Activated CD4-positive, alpha-beta T cell treated with anti-CD3 and anti-CD28 coated beads for 48 hours (primary cell): ENCODE measurements at regions not wholly inside any gene's neighbourhood (a gene's known extent, or its start where the extent isn't known, plus 50 kb on each side); places are given as distances from the start of the nearest gene placed in this dataset.

ENCODE experiments used
- DNase-seq: peaks from one replicate; pipeline ENCODE4 v3.0.0-alpha.2; 2020

DNA sequence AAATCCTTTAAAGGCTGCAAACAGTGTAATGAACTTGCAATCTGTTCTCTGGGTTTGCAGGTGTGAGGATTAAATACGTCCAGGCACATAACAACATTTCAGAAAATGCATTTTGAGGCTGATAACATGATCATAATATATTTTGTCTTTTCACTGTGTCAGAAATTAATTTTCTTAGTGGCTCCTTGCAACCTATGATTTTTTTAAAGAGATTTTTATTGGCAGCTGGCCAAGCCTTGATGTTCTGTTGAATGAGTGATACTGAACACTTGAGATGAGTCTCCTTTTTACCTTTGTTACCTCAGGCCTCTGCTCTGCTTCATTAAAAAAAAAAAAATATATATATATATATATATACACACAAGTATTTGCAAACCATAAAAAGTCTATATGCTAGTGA is 68.2 kb upstream of the TENM3 start:
- no peak for DNase-seq

GRCh38 chr4:182175788-182176519 is 67.2 kb upstream of the TENM3 start:
- DNase-seq, result no peak

DNA sequence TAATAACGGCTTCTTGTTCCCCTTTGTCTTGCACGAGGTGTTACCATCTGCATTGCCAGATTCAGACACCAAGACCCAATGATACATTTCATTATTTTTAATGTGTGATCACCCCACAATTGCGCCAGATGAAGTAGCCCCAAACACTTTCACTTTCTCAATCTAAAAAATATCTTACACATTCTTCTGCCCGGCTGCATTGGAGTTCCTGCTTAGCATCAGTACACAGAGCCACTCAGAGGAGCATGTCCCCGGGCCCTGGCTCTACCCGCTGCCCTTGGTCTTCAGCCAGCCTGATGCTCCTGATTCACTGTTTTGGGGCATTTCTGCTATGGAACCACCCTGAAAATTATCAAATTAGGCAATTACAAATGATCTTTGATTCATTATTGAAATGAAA is 66.0 kb upstream of the TENM3 start:
- no peak for DNase-seq

DNA sequence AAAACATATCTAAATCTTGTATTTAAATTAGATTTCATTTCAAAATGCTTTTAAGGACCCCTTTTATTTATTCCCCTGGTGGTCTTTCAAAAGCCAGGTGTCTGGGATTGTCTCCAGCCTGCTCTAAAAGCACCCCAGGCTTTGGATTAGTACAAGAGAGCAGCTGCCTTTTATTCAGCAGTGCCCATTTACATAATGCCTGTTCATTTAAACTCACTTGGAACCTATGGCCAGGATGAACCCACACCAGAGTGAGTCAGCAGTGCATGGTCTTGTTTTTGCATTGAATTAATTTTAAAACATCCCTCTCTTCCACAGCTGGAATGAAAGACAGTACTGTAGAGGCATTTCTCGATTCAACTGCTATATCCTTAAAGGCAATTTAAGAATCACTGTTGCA is 64.1 kb upstream of the TENM3 start:
- no peak for DNase-seq

DNA sequence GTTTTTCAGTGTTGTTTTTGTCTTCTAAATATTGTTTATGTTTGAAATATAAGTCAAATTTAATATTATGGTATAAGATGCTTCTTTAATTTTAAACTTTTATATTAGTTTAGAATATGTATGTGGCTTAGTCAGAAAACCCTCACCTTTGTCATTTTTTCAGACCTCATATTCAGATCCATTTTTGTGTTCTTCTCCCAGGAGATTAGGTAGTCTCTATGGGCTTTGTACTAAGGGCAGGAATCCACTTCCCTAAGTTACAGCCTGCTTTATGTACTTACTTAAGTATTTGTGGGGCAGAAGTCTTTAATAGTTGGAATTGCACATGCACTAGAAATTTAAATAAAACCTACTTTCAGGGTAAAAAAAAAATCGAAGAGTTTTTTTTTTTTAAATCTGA is 63.5 kb upstream of the TENM3 start:
- no peak for DNase-seq

DNA sequence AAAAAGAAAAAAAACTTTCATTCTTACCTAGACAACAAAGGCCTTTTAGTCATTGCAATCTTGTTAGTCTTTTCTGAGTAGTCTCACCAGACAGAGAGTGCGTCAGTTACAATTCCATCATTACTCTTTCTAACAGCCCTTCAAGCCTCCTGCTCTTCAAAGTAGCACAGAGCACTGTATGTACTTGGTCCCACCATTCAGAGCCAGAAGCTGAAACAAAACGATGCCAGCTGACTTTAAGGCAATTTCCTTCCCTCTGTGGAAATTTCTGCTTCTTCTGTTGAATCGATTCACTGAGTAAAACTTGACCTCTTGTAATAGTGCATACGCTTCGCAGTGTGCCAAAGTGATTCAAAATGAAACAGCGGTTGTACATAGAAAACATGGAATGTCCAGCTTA is 57.7 kb upstream of the TENM3 start:
- no peak for DNase-seq

- DNase-seq, result no peak
Measured at GRCh38 chr4:182187674-182188073, 55.5 kb upstream of the TENM3 start.

DNA sequence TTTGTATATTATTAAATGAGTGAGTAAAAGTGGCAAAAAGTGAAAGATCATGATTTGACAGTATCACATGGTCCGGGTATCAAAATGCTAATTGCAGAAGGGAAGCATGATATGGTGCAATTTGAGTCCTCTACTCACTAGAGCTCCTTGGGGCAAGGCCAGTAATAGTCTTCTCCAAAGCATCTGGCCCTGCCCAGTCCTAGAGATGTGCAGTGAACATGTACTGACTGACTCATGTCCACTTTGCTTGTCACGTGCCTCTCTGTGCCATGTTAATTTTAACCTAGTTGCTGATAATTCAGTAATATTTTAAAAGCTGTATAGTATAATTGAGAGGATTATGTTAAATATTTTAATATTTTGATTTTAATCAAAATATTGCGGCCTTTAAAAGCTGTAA is 54.6 kb upstream of the TENM3 start:
- no peak for DNase-seq

GRCh38 chr4:182189103-182189878 is 53.9 kb upstream of the TENM3 start:
- DNase-seq, result no peak

GRCh38 chr4:182190306-182190705 is 52.9 kb upstream of the TENM3 start:
- DNase-seq, result no peak

- DNase-seq, result no peak
Measured at GRCh38 chr4:182192511-182193181, 50.6 kb upstream of the TENM3 start.

DNA sequence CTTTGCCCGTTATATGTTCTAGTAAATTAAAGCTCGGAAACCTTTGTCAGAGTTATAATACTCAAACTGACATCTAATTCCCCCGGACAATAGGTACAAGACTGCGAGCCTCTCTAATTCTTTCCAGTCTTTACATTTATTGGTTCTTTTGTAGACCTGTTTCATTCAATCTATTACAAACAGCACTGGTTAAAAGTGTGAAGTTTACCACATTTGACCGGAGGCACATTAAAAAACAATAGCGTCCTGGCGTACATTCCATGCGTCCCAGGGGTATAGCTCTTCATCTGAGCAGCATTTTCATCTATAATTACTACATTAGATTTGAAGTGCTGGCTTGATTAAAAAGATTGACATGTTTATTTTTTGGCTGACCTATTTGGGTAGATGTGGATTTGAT is 49.9 kb upstream of the TENM3 start:
- DNase-seq, result no peak
